GM18909 (cell line): ENCODE measurements at regions not wholly inside any gene's neighbourhood (a gene's known extent, or its start where the extent isn't known, plus 50 kb on each side); places are given as distances from the start of the nearest gene placed in this dataset.
"Not testable (repeated sequence)": the region's sequence is repeated elsewhere in the genome, so short reads cannot be mapped to it uniquely, and the experiment has no call there.

Source experiments
- ATAC-seq: cut with Tn5 transposase; IDR thresholded peaks from one replicate; pipeline ENCODE4 v1.9.1; 2021; ENCODE audit warnings: mild to moderate bottlenecking; ENCODE audit not compliant: unreplicated experiment, poor library complexity

DNA sequence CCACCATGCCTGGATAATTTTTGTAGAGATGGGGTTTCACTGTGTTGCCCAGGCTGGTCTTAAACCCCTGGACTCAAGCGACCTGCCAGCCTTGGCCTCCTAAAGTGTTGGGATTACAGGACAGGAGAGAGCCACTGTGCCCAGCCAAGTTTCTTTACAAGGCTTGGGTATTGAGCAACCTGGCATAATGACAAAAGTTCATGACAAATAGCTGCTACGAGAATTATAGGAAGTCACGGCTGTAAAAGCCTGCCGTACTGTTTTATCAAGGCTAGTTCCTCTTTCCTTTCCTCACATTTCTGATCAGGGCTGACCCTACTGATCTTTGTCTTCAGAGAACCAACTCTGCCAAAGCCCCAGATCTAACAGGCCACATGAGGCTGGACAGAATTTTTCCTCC is 490.4 kb upstream of the SPRED2 start:
- ATAC-seq: no peak

DNA sequence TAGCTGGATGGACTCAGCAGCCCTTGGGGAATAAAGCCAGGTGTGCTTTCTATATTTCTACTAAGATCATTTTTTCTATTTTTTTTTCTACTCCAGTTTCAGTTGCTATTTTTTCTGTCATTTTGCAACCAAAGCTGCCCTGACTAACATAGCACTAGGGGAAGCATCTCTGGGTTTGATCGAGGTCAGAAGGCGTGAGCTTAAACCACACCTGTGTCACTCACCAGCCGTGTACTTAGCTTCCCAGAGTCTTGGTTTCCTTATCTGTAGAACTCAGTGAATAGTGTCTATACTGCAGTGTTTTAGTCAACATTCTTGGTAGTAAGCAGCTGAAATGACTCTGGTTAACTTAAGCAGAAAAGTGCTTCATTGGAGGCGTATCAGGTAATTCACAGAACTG is 489.6 kb upstream of the SPRED2 start:
- ATAC-seq: peak; percentile 67

DNA sequence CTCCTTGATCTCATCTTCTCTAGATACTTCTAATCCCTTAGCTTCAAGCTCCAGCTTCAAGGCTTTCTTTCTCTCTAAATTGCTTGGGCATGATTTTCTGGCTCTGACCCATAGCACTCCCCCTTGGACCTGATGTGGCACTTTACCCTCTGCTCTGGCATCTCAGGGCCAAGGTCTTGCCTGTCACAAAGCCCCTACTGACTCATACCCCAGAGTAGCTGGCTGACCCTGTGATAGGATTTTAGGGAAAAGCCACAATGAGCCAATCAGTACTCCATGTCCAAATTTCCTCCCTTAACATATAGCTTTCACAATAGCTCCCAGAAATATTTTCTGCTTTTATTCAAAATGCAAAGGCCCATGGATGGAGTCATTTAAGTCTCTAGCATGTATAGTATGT is 488.7 kb upstream of the SPRED2 start:
- no peak for ATAC-seq

DNA sequence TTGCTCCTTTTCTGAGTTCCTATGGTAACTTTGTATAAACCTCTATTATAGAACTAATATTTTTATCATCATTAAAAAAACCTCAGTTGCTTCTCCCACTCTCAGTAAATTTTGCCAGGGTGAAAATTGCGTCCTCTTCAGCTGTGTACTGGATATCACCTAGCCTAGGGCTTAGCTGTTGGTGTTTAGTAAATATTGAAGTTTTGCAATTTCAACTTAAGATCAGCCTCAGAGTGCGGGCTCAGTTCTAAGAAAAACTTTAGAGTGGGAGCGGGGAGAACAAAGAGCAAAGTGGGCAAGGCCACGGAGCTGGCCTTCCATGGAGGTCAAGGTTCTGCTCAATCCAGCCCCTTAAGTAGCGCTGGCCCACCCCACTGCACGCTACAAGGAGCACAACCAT is 488.3 kb upstream of the SPRED2 start:
- no peak for ATAC-seq

DNA sequence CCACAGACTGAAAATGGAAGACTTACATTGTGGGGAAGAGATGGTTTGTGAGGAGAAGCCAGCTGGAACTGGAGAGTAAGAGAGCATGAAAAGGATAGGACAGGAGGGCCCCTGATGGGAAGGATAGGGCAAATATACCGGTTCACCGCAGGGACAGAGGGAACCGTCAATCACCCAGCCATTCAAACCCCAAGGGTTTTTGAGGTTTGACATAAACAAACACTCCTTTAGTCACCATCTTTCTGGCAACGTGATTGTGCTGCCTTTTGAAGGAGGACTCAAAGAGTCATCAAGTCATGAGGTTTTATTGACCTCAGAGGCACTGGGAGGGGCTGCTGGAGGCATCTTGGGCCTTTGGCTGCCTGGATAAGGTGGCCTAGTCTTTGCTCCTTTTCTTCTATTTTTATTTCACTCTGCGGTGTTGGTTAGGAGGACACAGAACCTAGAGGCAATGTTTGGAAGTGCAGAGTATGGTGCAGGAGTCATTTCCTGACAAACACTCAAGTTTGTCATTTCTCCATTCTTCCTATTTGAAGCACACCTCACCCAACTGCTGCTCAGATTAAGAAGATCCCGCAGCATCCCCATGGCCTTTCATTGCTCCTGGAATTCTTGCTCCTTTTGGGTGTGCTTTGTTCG is 487.3 kb upstream of the SPRED2 start:
- no peak for ATAC-seq

DNA sequence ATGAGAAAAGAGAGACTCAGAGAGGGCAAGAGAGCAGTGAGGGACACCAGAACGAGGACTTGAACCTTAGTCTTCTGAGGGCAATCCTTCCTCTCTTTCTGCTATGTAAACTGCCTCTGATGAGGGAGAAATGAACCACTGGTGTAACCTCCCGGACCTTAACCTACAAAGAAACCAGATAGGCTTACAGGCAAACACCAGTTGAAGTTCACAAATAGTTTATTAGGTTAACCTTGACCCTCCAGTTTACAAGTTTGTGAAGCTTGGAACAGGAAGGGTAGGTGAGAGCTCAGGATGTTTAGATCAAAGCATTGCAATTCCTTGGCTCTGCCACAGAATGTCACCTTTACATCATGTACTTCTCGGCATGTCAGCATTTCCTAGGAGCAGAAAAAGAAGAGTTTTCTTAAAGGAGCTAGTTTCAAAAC is 486.4 kb upstream of the SPRED2 start:
- ATAC-seq: no peak

DNA sequence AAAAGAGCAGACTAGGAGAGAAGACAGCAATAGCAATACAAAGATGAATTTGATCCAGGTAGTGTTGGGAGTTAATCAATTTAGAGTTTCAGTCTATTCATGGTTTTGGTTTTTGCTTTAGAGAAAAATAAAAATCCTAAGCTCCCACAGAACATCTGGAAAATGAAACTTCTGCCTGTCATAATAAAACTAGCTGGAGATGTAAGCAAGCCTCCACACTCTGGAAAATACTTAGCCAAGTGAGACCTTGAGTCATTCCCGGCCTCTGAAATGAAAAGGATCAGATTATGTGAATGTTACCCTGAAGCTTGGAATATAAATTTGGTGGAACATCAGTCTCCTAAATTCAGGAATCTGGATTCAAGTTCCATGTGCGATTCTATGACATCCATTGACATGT is 485.6 kb upstream of the SPRED2 start:
- ATAC-seq: no peak

DNA sequence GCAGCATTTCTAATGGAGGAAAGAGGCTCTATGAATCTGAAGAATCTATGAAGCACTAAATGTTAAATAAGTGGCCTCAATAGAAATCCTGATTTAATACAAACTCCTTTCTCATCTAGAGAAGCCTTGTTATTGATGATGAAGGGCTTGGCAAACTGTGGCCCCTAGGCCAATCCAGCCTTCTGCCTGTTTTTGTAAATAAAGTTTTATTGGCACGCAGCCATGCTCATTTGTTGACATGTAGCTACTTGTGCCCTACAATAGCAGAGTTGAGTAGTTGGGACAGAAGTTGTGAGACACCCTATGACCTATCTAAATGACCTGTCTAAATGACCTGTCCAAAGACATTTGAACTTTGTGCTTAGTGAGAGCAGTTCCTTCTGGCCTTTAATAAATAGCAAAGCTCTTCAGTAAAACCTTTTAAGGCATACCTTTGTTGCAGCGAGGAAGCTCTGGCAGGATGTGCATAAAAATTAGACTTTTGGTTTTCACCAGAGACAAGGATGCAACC is 484.4 kb upstream of the SPRED2 start:
- no peak for ATAC-seq

DNA sequence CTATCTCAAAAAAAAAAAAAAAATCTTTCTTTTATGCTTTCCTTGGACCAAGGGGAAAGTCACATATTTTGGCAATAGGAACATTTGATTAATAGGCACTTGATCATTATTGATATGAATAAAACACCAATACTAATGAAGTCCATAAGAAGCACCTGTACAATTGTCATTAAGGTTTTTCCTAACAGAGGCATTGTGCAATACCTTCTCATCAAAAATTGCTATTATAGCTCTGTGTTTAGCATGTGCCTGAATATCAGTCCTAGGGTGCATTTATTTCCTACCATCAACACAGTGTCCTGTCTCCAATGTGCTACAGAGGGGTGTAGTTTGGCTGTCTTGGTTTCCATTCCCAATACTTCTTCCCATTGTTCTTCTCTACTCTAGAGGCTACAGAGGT is 483.8 kb upstream of the SPRED2 start:
- ATAC-seq: no peak

DNA sequence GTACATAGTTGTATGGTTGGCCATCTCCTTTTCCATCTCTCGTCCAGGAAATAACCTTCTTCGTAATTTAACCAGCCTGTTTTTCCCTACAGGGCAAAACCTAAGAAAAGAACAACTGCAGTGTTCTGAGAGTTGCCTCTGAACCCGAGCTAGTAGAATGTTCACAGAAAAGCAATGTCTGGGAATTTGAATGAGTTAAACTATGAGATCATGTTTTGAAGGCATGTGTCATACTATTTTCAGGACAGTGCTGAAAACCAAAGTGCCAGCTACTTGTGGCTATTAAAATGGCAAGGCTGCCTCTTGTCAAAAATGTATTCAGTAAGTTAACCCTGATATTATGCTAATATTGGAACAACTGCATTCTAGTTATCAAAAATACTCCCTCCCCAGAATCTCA is 482.9 kb upstream of the SPRED2 start:
- no peak for ATAC-seq

DNA sequence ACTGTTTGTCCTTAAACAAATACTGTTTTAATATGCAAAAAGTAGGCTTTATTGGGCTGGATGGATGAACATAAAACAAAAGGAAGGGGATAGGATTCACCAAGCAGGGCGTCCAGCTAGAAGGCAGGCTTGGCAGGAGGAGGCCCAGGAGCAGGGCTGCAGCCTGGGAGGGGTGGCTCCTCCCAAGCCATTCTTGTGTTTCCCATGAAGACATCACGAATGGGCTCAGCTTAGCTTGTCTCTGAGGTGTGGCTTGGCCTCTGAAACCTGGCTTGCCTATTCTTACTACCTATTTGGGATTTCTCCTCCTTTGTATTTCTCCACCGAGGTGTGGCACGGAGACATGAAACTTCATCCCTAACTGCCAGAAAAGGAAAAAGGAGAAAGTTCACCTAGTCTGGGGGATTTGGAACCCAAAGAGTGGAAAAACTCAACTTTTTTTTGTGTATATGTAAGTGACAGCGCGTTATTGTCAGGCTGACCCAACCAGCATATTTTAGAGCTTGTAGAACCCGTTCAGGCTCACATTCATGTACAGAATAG is 481.9 kb upstream of the SPRED2 start:
- no peak for ATAC-seq

DNA sequence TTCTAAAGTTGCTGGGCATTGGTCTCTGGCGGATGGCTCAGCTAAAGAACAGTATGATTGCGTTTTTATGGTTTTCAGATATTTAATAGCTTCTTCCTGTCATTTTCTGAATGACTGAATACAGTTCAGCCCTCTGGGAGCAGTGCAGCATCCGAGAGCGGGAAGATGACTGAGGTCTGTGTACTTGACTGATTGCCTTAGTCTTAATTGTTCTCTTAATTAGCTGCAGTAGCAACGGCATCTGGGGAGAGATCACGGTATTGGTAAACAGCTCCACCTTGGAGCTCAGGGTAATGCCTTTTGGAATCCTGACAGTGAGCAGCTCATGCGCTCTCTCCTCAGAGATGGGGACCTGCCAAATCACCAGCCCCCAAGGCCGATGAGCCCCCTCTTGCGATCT is 481.4 kb upstream of the SPRED2 start:
- ATAC-seq: no peak

DNA sequence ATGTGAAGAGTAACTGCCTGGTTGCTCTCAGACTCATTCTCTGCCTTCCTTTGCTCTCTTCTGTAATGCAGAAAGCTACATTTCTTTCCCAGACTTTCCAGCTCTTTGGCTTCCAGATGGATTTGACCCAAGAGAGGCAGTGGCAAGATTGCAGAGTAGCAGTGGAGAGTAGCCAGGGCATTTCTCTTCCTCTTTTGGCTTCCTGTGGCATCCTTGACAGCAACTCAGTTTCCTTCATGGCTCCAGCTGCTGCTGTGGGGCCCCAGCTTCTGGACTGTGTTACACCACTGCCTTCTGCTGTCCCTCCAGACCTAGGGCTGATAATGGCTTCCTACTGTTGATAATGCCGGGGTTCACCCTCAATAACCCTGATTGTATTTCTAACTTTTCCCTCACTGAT is 469.4 kb upstream of the SPRED2 start:
- ATAC-seq: no peak

DNA sequence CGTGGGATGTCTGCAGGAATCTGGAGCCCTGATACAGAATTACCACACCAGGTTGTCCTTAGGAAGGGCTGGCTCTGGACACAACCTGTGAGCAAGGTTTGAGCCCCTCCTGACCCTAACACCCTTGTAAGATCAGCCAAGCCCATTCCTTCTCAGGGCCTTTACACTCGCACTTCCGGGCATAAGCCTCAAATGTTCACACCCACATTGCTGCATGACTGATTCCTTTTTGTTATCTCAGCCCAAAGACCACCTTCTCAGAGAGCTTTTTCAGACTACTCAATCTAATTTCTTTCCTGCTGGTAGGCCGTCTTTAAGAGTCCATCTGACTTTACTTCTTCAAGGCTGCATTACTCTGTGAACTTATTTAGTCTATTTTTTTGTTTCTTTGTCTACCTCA is 464.0 kb upstream of the SPRED2 start:
- no peak for ATAC-seq

DNA sequence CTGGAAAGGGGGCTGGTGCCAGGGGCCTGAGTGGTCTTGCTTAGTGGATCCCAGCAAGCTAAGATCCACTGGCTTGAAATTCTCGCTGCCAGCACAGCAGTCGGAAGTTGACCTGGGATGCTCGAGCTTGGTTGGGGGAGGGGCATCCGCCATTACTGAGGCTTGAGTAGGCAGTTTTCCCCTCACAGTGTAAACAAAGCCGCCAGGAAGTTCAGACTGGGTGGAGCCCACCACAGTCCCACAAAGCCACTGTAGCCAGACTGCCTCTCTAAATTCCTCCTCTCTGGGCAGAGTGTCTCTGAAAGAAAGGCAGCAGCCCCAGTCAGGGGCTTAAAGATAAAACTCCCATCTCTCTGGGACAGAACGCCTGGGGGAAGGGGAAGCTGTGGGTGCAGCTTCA is 457.7 kb upstream of the SPRED2 start:
- ATAC-seq: not testable (repeated sequence)

DNA sequence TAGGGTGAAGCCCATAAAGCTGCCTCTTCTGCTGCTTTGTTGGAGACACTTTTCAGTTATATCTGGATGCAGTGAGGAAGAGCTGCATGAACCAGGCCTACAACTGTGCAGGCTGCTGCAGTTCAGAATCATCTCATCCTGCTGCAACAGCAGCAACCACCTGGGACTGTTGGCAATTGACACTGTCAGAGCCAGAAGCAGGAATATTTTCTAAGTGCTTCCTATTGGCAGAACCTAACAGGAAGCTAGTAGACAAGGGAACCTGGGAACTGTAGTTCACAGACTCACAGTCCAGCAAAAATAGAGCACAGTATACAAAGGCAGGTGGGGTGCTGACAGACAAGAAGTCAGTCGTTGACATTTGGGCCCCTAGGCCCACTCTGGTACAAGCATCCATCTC is 452.9 kb upstream of the SPRED2 start:
- no peak for ATAC-seq

DNA sequence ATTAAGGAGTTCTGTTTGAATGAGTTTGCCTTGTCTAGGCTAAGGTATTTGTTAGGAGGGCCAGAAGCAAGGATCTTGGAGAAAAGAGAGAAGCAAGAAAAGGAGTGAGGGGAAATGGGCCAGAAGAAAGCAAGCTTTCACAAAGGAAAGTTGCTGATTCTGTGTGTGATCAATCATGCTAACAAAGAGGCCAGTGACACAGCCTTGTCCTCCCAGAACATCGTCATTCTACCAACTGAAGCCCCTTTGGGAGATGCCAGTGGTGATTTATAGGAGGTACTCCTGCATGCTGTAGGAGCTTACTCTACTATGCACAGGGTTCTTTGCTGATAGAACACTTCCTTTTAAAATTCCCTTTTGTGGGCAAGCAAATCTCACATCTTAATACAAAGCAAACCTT is 449.2 kb upstream of the SPRED2 start:
- no peak for ATAC-seq

DNA sequence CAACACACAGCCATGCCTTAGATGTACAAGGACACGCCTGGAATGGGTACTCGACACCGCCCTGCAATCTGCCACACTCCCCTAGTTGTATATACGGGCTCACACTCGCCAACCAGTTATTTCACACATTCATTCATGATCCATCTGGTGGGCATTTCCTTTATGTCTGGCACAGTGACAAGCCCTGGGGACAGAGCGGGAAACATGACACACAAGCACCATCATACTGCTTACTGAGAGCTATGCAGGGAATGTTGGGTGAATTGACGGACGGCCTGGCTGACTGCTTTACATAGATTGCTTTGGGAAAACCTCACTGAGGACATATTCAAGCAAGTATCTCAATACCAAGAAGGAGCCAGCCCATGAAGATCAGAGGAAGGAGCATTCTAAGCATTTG is 448.0 kb upstream of the SPRED2 start:
- ATAC-seq: no peak

DNA sequence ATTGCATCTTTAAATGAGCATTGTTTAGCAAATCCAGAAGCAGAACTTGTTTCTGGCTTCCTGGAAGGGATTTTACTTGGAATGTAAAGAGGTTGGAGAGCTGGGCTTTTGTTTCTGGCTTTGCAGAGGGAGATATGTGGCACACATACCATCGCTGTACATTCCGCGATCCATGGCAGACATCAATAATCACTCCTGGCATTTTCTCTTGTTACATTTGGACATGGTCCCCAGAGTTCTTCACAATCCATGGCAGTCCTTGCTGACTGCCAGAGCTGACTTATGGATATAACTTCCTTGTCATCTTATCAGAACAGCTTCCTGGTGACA is 445.6 kb upstream of the SPRED2 start:
- ATAC-seq: no peak

DNA sequence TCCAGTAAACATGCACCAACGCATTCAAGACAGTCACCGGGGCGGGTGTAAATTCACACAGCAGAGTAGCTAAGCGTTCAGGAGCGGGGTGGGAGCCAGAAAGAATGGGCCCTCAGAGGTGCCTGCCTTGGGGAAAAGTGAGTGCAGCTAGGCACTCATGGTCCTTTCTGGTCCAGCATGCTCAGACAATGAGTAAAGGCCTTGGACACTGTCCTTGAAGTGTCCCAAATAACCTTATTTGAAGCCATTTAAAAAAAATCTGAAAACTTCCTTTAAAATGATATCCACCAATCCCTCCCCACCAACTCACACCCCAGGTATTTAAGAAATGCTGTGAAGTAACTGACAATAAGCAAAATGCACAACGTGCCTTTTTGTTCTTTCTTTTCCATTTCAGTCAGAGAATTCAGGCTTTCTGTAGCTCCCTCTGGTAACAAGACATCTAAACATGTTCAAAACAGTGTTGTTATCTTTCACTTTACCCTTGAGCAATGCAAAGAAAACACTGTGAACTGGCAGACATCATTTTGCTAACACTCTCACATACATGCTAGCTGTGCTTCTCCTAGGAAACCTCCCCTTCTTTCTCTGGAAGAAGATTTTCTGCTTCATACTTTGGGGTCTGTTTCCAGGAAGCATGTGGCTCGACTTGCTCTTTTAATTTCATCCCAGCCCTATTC is 445.1 kb upstream of the SPRED2 start:
- no peak for ATAC-seq

DNA sequence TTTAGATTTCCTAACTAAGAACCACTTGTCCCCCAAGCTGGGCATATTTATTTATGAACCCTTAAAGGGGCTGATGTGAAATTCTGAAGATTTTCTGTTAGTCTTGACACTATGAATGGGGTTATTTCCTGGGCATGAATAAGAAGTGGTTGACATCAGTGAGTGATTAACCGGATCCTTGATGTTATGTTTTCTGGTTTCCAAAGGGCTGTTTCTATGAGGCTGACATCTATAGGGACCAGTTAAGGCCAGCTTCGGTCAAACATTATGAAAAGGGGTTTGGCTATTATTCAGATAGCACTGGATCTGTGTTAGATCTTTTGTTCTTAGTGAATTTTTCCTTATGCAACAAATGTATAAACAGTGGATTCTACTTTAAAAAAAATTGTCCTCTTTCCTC is 443.7 kb upstream of the SPRED2 start:
- ATAC-seq: no peak

DNA sequence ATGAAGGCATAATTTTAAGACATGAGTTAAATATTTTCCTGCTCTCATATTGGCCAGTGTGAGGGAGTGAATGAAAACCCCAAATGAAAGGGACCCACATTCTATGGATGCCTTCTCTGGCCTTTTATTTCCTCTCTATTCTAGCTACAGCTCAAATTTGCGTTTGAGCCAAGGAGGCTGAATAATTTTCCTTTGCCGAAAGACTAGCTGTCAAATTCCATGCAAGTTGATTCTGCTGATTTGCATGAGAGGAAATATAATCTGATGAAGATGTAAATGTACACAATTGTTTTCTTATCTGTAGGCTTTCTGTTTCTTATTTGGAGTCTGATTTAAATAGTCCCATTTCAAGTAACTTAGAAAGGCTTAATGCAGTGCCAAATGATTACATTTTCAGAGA is 438.4 kb upstream of the SPRED2 start:
- no peak for ATAC-seq
